A549 (cell line): ENCODE measurements at regions not wholly inside any gene's neighbourhood (a gene's known extent, or its start where the extent isn't known, plus 50 kb on each side); places are given as distances from the start of the nearest gene placed in this dataset.

Experiments
- ATAC-seq, 2 experiments: fragments of 200-7000 bp in 1 of 2; fragments of >200 bp in 1 of 2; cut with Nextera tagmentation in 1 of 2; cut with Tn5 transposase in 1 of 2; 3 replicates each; pipeline versions ENCODE4 v1.8.0 to v1.9.1; 2018 to 2020; ENCODE audit warnings: mild to moderate bottlenecking in 1 of 2, moderate library complexity in 1 of 2
- CTCF ChIA-PET: fragments of 300-600 bp; sonication (Branson Sonifier 250); formaldehyde crosslinking; extraction: SDS; loops from one replicate; lab custom pipeline; 2021; ENCODE audit warnings: antibody characterized with exemption, inconsistent platforms; lab: Yijun Ruan, JAX
- POLR2A ChIA-PET: fragments of 350-600 bp; formaldehyde crosslinking; extraction: SDS; loops from one replicate; lab custom pipeline; 2021; ENCODE audit warnings: antibody characterized with exemption, inconsistent platforms; lab: Yijun Ruan, JAX
- DNase-seq, 2 experiments: peaks; one replicate each; pipeline versions ENCODE4 v3.0.0 to v3.0.0-alpha.2; 2011 to 2016; ENCODE audit warnings: low read depth in 1 of 2, low spot score in 1 of 2
- FAIRE-seq: peaks from 2 replicates; lab custom pipeline; 2011; peaks lifted over from hg19 to GRCh38; lab: Jason Lieb, UNC
- H3K27ac ChIP-seq, 2 experiments: fragments of >200 bp; sonication (Bioruptor Twin); formaldehyde crosslinking; 3 replicates each; pipeline ENCODE4 v1.5.1; 2016 to 2017
- H3K4me1 ChIP-seq: fragments of >200 bp; sonication (Bioruptor Twin); formaldehyde crosslinking; 3 replicates; pipeline ENCODE4 v1.6.1; 2016
- H3K4me2 ChIP-seq: fragments of >200 bp; sonication (Bioruptor Twin); formaldehyde crosslinking; 3 replicates; pipeline ENCODE4 v1.6.1; 2016
- H3K4me3 ChIP-seq: fragments of >200 bp; sonication (Bioruptor Twin); formaldehyde crosslinking; 3 replicates; pipeline ENCODE4 v1.5.1; 2016
- H3K9me3 ChIP-seq: fragments of >200 bp; sonication (Bioruptor Twin); formaldehyde crosslinking; 3 replicates; pipeline ENCODE4 v1.6.1; 2016
- BCL3 ChIP-seq: fragments of >200 bp; sonication (Bioruptor Twin); formaldehyde crosslinking; IDR thresholded peaks from 3 replicates; pipeline ENCODE4 v1.6.1; 2016
- CBX8 ChIP-seq: fragments of 200-600 bp; sonication (generic); IDR thresholded peaks from 2 replicates; pipeline ENCODE4 v1.6.1; 2016
- CEBPB ChIP-seq, 2 experiments: fragments of >200 bp in 1 of 2; sonication (Bioruptor Twin) in 1 of 2; formaldehyde crosslinking in 1 of 2; IDR thresholded peaks; 2 replicates each; pipeline ENCODE4 v1.6.1; 2012 to 2016
- CHD2 ChIP-seq: fragments of 150-350 bp; IDR thresholded peaks from 2 replicates; pipeline ENCODE4 v1.6.1; 2014; ENCODE audit warnings: low read length; ENCODE audit not compliant: partially characterized antibody
- CHD4 ChIP-seq: fragments of 200-600 bp; sonication (generic); IDR thresholded peaks from 2 replicates; pipeline ENCODE4 v1.6.1; 2016; ENCODE audit warnings: antibody characterized with exemption, mild to moderate bottlenecking, borderline replicate concordance
- EHF ChIP-seq: fragments of 250-450 bp; sonication (Bioruptor Pico); IDR thresholded peaks from 2 replicates; pipeline ENCODE4 v1.5.0; 2020; ENCODE audit warnings: mild to moderate bottlenecking
- ELK1 ChIP-seq: fragments of 150-350 bp; IDR thresholded peaks from 2 replicates; pipeline ENCODE4 v1.6.1; 2014; ENCODE audit warnings: low read depth, mild to moderate bottlenecking, low read length
- EP300 ChIP-seq, 2 experiments: fragments of >200 bp; sonication (Bioruptor Twin); formaldehyde crosslinking; IDR thresholded peaks; 2 replicates in 1 of 2; 3 replicates in 1 of 2; pipeline ENCODE4 v1.6.1; 2016 to 2017
- ESRRA ChIP-seq: fragments of 150-350 bp; IDR thresholded peaks from 2 replicates; pipeline ENCODE4 v1.6.1; 2014; ENCODE audit warnings: mild to moderate bottlenecking, low read length, borderline replicate concordance
- FOSL2 ChIP-seq, 2 experiments: fragments of 450-650 bp in 1 of 2; fragments of >200 bp in 1 of 2; sonication (Bioruptor Twin) in 1 of 2; formaldehyde crosslinking; IDR thresholded peaks; 2 replicates each; pipeline versions ENCODE4 v1.5.0 to v1.6.1; 2016 to 2020; ENCODE audit warnings: mild to moderate bottlenecking in 1 of 2, moderate library complexity in 1 of 2
- HES2 ChIP-seq: fragments of >200 bp; sonication (Bioruptor Twin); formaldehyde crosslinking; IDR thresholded peaks from 2 replicates; pipeline ENCODE4 v1.6.1; 2016
- HOXB13 ChIP-seq: fragments of 250-450 bp; sonication (Bioruptor Pico); IDR thresholded peaks from 2 replicates; pipeline ENCODE4 v1.5.0; 2020; ENCODE audit warnings: low read depth, mild to moderate bottlenecking, moderate library complexity
- HOXB5 ChIP-seq: fragments of 250-450 bp; sonication (Bioruptor Pico); IDR thresholded peaks from 2 replicates; pipeline ENCODE4 v1.5.0; 2020; ENCODE audit warnings: mild to moderate bottlenecking, moderate library complexity
- KDM1A ChIP-seq: fragments of 200-600 bp; sonication (generic); IDR thresholded peaks from 2 replicates; pipeline ENCODE4 v1.6.1; 2016; ENCODE audit warnings: low read depth, mild to moderate bottlenecking
- MAFK ChIP-seq: fragments of 450-650 bp; IDR thresholded peaks from 2 replicates; pipeline ENCODE4 v1.6.1; 2014; ENCODE audit not compliant: partially characterized antibody
- PBX3 ChIP-seq: IDR thresholded peaks from 2 replicates; pipeline ENCODE4 v1.6.1; 2012
- RCOR1 ChIP-seq: fragments of 150-350 bp; IDR thresholded peaks from 2 replicates; pipeline ENCODE4 v1.6.1; 2014; ENCODE audit warnings: antibody characterized with exemption, low read length, low read depth
- RNF2 ChIP-seq: fragments of 200-600 bp; sonication (generic); IDR thresholded peaks from 2 replicates; pipeline ENCODE4 v1.6.1; 2016; ENCODE audit warnings: low read depth, mild to moderate bottlenecking, antibody characterized with exemption, moderate library complexity, borderline replicate concordance
- SMC3 ChIP-seq: fragments of >200 bp; sonication (Bioruptor Twin); formaldehyde crosslinking; IDR thresholded peaks from 3 replicates; pipeline ENCODE4 v1.6.1; 2018; ENCODE audit warnings: inconsistent platforms
- SREBF2 ChIP-seq: fragments of 450-650 bp; IDR thresholded peaks from 2 replicates; pipeline ENCODE4 v1.6.1; 2014; ENCODE audit warnings: mild to moderate bottlenecking, moderate library complexity
- TP53 ChIP-seq: fragments of 250-450 bp; sonication (Bioruptor Pico); IDR thresholded peaks from 2 replicates; pipeline ENCODE4 v1.5.0; 2021; ENCODE audit warnings: mild to moderate bottlenecking, moderate library complexity
- USF2 ChIP-seq: fragments of 450-650 bp; IDR thresholded peaks from 2 replicates; pipeline ENCODE4 v1.6.1; 2014; ENCODE audit warnings: antibody characterized with exemption
- ZFP36 ChIP-seq: fragments of 450-650 bp; IDR thresholded peaks from 2 replicates; pipeline ENCODE4 v1.6.1; 2014; ENCODE audit warnings: borderline replicate concordance; ENCODE audit not compliant: partially characterized antibody
- WGBS: methylation state at CpG from one replicate; pipeline ENCODE4 v1.1.6; 2017; ENCODE audit errors: missing lambda C conversion rate; 5-methylcytosine and 5-hydroxymethylcytosine counted together

- H3K9me3 ChIP-seq = no peaks in the 10 kb centered on the region
- H3K4me2 ChIP-seq = no peak overlapping the region
- FAIRE-seq (no peak), ATAC-seq (no peak), DNase-seq (no peak)
- CTCF ChIA-PET = no interaction called here
- 82% methylated on average over 4 of the region's 4 CpGs for WGBS
- no peak overlapping the region for H3K27ac ChIP-seq
- no peaks in the 10 kb centered on the region for H3K4me1 ChIP-seq
- no peak for TF ChIP-seq HES2
- TF ChIP-seq CBX8 = no peak
- no peak for TF ChIP-seq HOXB13 (CRISPR knock-in tag)
- no peak for TF ChIP-seq CHD2
- TF ChIP-seq EP300 (IDR thresholded peaks at IDR 0.05) = no peak
- TF ChIP-seq ZFP36 = no peak
- no peak for TF ChIP-seq ESRRA
- TF ChIP-seq CEBPB (IDR thresholded peaks at IDR 0.05) = no peak
- no peak for TF ChIP-seq SMC3
- TF ChIP-seq SREBF2 = no peak
- TF ChIP-seq TP53 (CRISPR knock-in tag) = no peak
- TF ChIP-seq MAFK = no peak
- TF ChIP-seq HOXB5 = no peak
- TF ChIP-seq RCOR1 = no peak
- TF ChIP-seq CHD4 = no peak
- no peak for TF ChIP-seq ELK1
- no peak for TF ChIP-seq KDM1A
- no peak overlapping the region for H3K4me3 ChIP-seq
- POLR2A ChIA-PET = no interaction called here
Measured at GRCh38 chr6:149213829-149214228, 103.7 kb upstream of the TAB2 start.

- CTCF ChIA-PET = no interaction called here
- WGBS = 55% methylated on average over 4 of the region's 4 CpGs
- Histone ChIP-seq H3K4me2 (no peak overlapping the region), H3K4me3 (no peak overlapping the region), H3K4me1 (no peaks in the 10 kb centered on the region), H3K9me3 (no peaks in the 10 kb centered on the region), H3K27ac (no peak overlapping the region)
- no peak for TF ChIP-seq PBX3
- TF ChIP-seq RNF2 = no peak
- TF ChIP-seq EHF (CRISPR knock-in tag) = no peak
- no peak for TF ChIP-seq FOSL2 (IDR thresholded peaks at IDR 0.05)
- TF ChIP-seq FOSL2 (CRISPR knock-in tag; IDR thresholded peaks at IDR 0.05) = no peak
- POLR2A ChIA-PET = no interaction called here
- DNase-seq (no peak), ATAC-seq (no peak), FAIRE-seq (no peak)
Measured at GRCh38 chr6:149216459-149216858, 101.1 kb upstream of the TAB2 start.

GRCh38 chr6:149217466-149217888 is 100.0 kb upstream of the TAB2 start:
- no peak for ATAC-seq
- POLR2A ChIA-PET = no interaction called here
- DNase-seq = no peak

More at GRCh38 chr6:149217466-149217888, 100.0 kb upstream of the TAB2 start:
- FAIRE-seq = no peak
- Histone ChIP-seq H3K27ac (no peak overlapping the region), H3K4me3 (no peak overlapping the region), H3K9me3 (no peaks in the 10 kb centered on the region), H3K4me2 (no peak overlapping the region), H3K4me1 (no peaks in the 10 kb centered on the region)
- CTCF ChIA-PET = no interaction called here
- TF ChIP-seq BCL3 = no peak
- peak; percentile 12; the same call in 1 of the 2 replicates for TF ChIP-seq USF2
